Osteoblast (primary cell): ENCODE measurements at regions not wholly inside any gene's neighbourhood (a gene's known extent, or its start where the extent isn't known, plus 50 kb on each side); places are given as distances from the start of the nearest gene placed in this dataset.

Experiments used
- DNase-seq: peaks from one replicate; pipeline ENCODE4 v3.0.0; 2011; ENCODE audit warnings: low spot score, mixed read lengths; ENCODE audit not compliant: insufficient read length; ENCODE audit errors: missing footprints
- H2AFZ ChIP-seq: 2 replicates; pipeline ENCODE4 v1.6.0; 2011; ENCODE audit warnings: mild to moderate bottlenecking, low read length
- H3K27ac ChIP-seq: 2 replicates; pipeline ENCODE4 v1.5.1; 2011; ENCODE audit warnings: mild to moderate bottlenecking, low read depth, low read length, moderate library complexity
- H3K27me3 ChIP-seq: 2 replicates; pipeline ENCODE4 v1.6.0; 2012; ENCODE audit warnings: mild to moderate bottlenecking, control low read depth, inconsistent platforms, low read length, moderate library complexity; ENCODE audit not compliant: insufficient read depth
- H3K36me3 ChIP-seq: 2 replicates; pipeline ENCODE4 v1.5.1; 2011; ENCODE audit warnings: mild to moderate bottlenecking, low read length, control low read depth, moderate library complexity; ENCODE audit not compliant: insufficient read depth
- H3K4me1 ChIP-seq: 2 replicates; pipeline ENCODE4 v1.5.1; 2011; ENCODE audit warnings: mild to moderate bottlenecking, low read length, control low read depth, moderate library complexity; ENCODE audit not compliant: insufficient read depth
- H3K4me2 ChIP-seq: 2 replicates; pipeline ENCODE4 v1.6.0; 2011; ENCODE audit warnings: mild to moderate bottlenecking, low read length; ENCODE audit not compliant: insufficient read depth
- H3K4me3 ChIP-seq: fragments of 200-600 bp; sonication (generic); 3 replicates; pipeline ENCODE4 v1.5.1; 2012; ENCODE audit warnings: mild to moderate bottlenecking, low read length, inconsistent platforms; ENCODE audit not compliant: insufficient read depth
- H3K79me2 ChIP-seq: 2 replicates; pipeline ENCODE4 v1.6.0; 2012; ENCODE audit warnings: mild to moderate bottlenecking, low read length, control low read depth, inconsistent platforms; ENCODE audit not compliant: insufficient read depth
- H3K9me3 ChIP-seq: 2 replicates; pipeline ENCODE4 v1.5.1; 2011; ENCODE audit warnings: low read depth, low read length, control low read depth
- H4K20me1 ChIP-seq: 2 replicates; pipeline ENCODE4 v1.6.0; 2012; ENCODE audit warnings: mild to moderate bottlenecking, low read length, control low read depth; ENCODE audit not compliant: insufficient read depth
- CTCF ChIP-seq: IDR thresholded peaks from 2 replicates; pipeline ENCODE4 v1.5.1; 2011; ENCODE audit warnings: mild to moderate bottlenecking, low read depth, low read length, moderate library complexity; ENCODE audit errors: extremely low read depth

GRCh38 chr5:145637396-145637795 is 197.7 kb downstream of the PRELID2 start:
- no peaks in the 10 kb centered on the region for H4K20me1 ChIP-seq
- H3K4me1 ChIP-seq, result peaks cover 2% of the 10 kb centered on the region
- H3K36me3 ChIP-seq, result no peaks in the 10 kb centered on the region
- H3K79me2 ChIP-seq, result no peaks in the 10 kb centered on the region
- no peaks in the 10 kb centered on the region for H3K9me3 ChIP-seq
- no peak overlapping the region for H3K4me3 ChIP-seq
- no peak overlapping the region for H3K4me2 ChIP-seq
- no peak for TF ChIP-seq CTCF
- no peaks in the 10 kb centered on the region for H3K27me3 ChIP-seq
- DNase-seq, result no peak
- H3K27ac ChIP-seq, result no peak overlapping the region
- no peak overlapping the region for H2AFZ ChIP-seq

GRCh38 chr5:145636371-145636770 is 198.8 kb downstream of the PRELID2 start:
- no peak overlapping the region for H3K4me2 ChIP-seq
- H3K4me1 ChIP-seq, result peaks cover 2% of the 10 kb centered on the region
- H3K79me2 ChIP-seq, result no peaks in the 10 kb centered on the region
- no peak overlapping the region for H2AFZ ChIP-seq
- no peak for TF ChIP-seq CTCF
- H3K27me3 ChIP-seq, result no peaks in the 10 kb centered on the region
- H3K36me3 ChIP-seq, result no peaks in the 10 kb centered on the region
- no peaks in the 10 kb centered on the region for H3K9me3 ChIP-seq
- H3K27ac ChIP-seq, result no peak overlapping the region
- no peaks in the 10 kb centered on the region for H4K20me1 ChIP-seq
- no peak for DNase-seq
- no peak overlapping the region for H3K4me3 ChIP-seq

- H4K20me1 ChIP-seq, result no peaks in the 10 kb centered on the region
- peaks cover 2% of the 10 kb centered on the region for H3K4me1 ChIP-seq
- TF ChIP-seq CTCF, result no peak
- DNase-seq, result no peak
- H3K4me2 ChIP-seq, result no peak overlapping the region
- no peaks in the 10 kb centered on the region for H3K36me3 ChIP-seq
- H3K27ac ChIP-seq, result no peak overlapping the region
- H3K4me3 ChIP-seq, result no peak overlapping the region
- no peaks in the 10 kb centered on the region for H3K79me2 ChIP-seq
- no peaks in the 10 kb centered on the region for H3K27me3 ChIP-seq
- no peaks in the 10 kb centered on the region for H3K9me3 ChIP-seq
- no peak overlapping the region for H2AFZ ChIP-seq
Measured at GRCh38 chr5:145633474-145633873, 201.7 kb downstream of the PRELID2 start.

- TF ChIP-seq CTCF, result no peak
Measured at GRCh38 chr5:145632701-145633100, 202.4 kb downstream of the PRELID2 start.

More at GRCh38 chr5:145632701-145633100, 202.4 kb downstream of the PRELID2 start:
- Histone ChIP-seq H3K9me3 (no peaks in the 10 kb centered on the region), H3K4me1 (peaks cover 2% of the 10 kb centered on the region), H3K27ac (no peak overlapping the region), H4K20me1 (no peaks in the 10 kb centered on the region), H2AFZ (no peak overlapping the region), H3K36me3 (no peaks in the 10 kb centered on the region), H3K79me2 (no peaks in the 10 kb centered on the region), H3K4me2 (no peak overlapping the region), H3K27me3 (no peaks in the 10 kb centered on the region), H3K4me3 (no peak overlapping the region)
- no peak for DNase-seq
